Endodermal cell (in vitro differentiated cells): ENCODE measurements at regions not wholly inside any gene's neighbourhood (a gene's known extent, or its start where the extent isn't known, plus 50 kb on each side); places are given as distances from the start of the nearest gene placed in this dataset.

Experiments
- DNase-seq: peaks from one replicate; pipeline ENCODE4 v3.0.0-alpha.2; 2017
- H3K27ac ChIP-seq: 2 replicates; pipeline ENCODE4 v1.5.1; 2013; ENCODE audit warnings: mild to moderate bottlenecking, low read depth, low read length, moderate library complexity
- H3K27me3 ChIP-seq: 2 replicates; pipeline ENCODE4 v1.6.1; 2013; ENCODE audit warnings: mild to moderate bottlenecking, low read length, moderate library complexity; ENCODE audit not compliant: insufficient read depth, control insufficient read depth, poor library complexity, severe bottlenecking
- H3K36me3 ChIP-seq: 2 replicates; pipeline ENCODE4 v1.7.0; 2013; ENCODE audit warnings: mild to moderate bottlenecking, low read length, moderate library complexity; ENCODE audit not compliant: control insufficient read depth, insufficient read depth
- H3K4me1 ChIP-seq: one replicate; pipeline ENCODE4 v1.7.0; 2013; ENCODE audit warnings: low read length; ENCODE audit not compliant: control insufficient read depth, insufficient read depth
- H3K4me3 ChIP-seq: 2 replicates; pipeline ENCODE4 v1.5.1; 2013; ENCODE audit warnings: mild to moderate bottlenecking, low read length, moderate library complexity
- H3K9ac ChIP-seq: 2 replicates; pipeline ENCODE4 v1.6.1; 2013; ENCODE audit warnings: mild to moderate bottlenecking, low read length, moderate library complexity; ENCODE audit not compliant: poor library complexity, severe bottlenecking; ENCODE audit errors: extremely low read depth
- H3K9me3 ChIP-seq: 2 replicates; pipeline ENCODE4 v1.6.1; 2013; ENCODE audit warnings: mild to moderate bottlenecking, low read length, moderate library complexity; ENCODE audit not compliant: control insufficient read depth
- H3K27ac Mint-ChIP-seq: 2 replicates; pipeline ENCODE4 v1.8.0; 2020; ENCODE audit warnings: mixed read lengths
- H3K27me3 Mint-ChIP-seq: 2 replicates; pipeline ENCODE4 v1.8.0; 2021; ENCODE audit warnings: mild to moderate bottlenecking, mixed read lengths; ENCODE audit not compliant: insufficient read depth
- H3K36me3 Mint-ChIP-seq: 2 replicates; pipeline ENCODE4 v1.8.0; 2020; ENCODE audit warnings: low read depth, mixed read lengths
- H3K4me1 Mint-ChIP-seq: 2 replicates; pipeline ENCODE4 v1.8.0; 2020; ENCODE audit warnings: mixed read lengths
- H3K4me3 Mint-ChIP-seq: 2 replicates; pipeline ENCODE4 v1.8.0; 2020; ENCODE audit warnings: mild to moderate bottlenecking, moderate library complexity, mixed read lengths
- H3K9me3 Mint-ChIP-seq: 2 replicates; pipeline ENCODE4 v1.8.0; 2020; ENCODE audit warnings: mild to moderate bottlenecking, mixed read lengths
- WGBS, 2 experiments: methylation state at CpG; one replicate each; pipeline versions ENCODE4 v1.1.5 to v1.1.7; 2013; ENCODE audit warnings: missing lambda C conversion rate in 2 of 2, mixed read lengths in 1 of 2; ENCODE audit not compliant: insufficient coverage in 1 of 2, insufficient read length in 1 of 2; 5-methylcytosine and 5-hydroxymethylcytosine counted together
- TF ChIP-seq, protein P1 (sequence below): fragments of 200-600 bp; sonication (generic); conservative IDR thresholded peaks from 2 replicates; pipeline ENCODE4 v1.5.0; 2021; ENCODE audit warnings: antibody characterized with exemption, mild to moderate bottlenecking

DNA sequence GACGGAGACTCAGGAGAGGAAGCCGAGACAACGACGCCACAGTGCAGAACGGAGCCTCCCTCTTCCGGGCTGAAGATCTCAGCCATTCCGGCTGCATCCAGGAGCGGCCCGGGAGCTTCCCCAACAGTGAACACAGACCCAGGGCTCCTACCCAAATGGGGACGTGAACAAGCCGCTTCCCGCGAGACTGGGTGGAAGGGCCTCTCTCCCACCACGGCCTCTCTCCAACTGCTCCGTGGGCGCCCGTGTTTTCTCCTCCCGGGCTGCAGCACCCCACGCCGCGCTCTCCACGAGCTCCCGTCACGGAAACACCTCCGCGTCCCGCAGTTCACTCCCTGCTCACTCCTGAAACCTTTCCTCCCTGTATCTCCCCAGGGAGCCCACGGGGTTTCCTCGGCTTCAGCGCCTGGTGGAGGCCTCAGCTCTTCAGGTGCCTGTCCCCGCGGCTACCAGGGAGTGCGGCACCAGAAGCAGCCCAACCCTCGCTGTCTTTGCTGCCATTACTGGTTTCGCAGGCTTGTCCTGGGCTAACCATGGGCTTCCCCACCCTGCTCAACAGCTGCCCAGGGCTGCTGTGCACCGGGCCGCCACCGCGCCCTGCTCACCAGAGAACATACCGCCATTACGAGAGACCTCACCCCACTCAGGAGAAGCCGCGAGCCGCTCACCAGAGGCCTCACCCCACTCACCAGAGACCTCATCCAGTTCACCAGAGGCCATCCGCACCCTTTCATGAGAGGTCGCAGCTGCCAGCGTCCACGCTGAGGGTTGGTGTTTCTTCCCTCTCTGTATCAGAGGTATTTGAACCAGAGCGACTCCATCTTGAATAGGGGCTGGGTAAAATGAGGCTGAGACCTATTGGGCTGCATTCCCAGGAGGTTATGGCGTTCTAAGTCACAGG is 922.8 kb downstream of the QKI start:
- Mint-ChIP-seq H3K9me3 (peaks cover 23% of the 10 kb centered on the region), H3K27ac (no peak overlapping the region), H3K4me3 (no peak overlapping the region), H3K36me3 (peaks cover 2% of the 10 kb centered on the region), H3K4me1 (peaks cover 5% of the 10 kb centered on the region), H3K27me3 (peaks cover 3% of the 10 kb centered on the region)
- 95 to 98% methylated on average over 22 to 50 of the region's 50 CpGs for WGBS, 2 experiments
- Histone ChIP-seq H3K9ac (no peak overlapping the region), H3K27me3 (no peaks in the 10 kb centered on the region), H3K36me3 (no peaks in the 10 kb centered on the region), H3K27ac (no peak overlapping the region), H3K4me1 (peaks cover 3% of the 10 kb centered on the region), H3K9me3 (no peaks in the 10 kb centered on the region), H3K4me3 (no peak overlapping the region)
- DNase-seq = no peak
- TF ChIP-seq, protein P1, sequence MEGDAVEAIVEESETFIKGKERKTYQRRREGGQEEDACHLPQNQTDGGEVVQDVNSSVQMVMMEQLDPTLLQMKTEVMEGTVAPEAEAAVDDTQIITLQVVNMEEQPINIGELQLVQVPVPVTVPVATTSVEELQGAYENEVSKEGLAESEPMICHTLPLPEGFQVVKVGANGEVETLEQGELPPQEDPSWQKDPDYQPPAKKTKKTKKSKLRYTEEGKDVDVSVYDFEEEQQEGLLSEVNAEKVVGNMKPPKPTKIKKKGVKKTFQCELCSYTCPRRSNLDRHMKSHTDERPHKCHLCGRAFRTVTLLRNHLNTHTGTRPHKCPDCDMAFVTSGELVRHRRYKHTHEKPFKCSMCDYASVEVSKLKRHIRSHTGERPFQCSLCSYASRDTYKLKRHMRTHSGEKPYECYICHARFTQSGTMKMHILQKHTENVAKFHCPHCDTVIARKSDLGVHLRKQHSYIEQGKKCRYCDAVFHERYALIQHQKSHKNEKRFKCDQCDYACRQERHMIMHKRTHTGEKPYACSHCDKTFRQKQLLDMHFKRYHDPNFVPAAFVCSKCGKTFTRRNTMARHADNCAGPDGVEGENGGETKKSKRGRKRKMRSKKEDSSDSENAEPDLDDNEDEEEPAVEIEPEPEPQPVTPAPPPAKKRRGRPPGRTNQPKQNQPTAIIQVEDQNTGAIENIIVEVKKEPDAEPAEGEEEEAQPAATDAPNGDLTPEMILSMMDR = no peak

DNA sequence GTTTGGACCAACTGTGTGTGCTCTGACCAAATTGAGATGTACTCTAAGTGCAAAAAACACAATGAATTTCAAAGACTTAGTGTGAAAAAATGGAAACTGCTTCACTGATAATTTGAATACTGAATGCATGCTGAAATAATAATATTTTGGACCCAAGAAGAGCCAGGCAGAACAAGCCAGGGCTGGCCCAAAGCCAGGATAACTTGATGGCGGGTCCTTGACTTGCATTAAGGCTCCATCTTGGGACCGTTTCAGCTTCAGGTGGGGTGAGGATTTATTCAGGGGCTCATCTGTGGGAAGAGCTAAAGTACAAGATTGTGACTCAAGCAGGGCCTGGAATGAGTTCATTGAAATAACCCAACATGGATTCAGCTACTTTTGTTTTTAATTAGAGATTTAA is 921.9 kb downstream of the QKI start:
- H3K4me1 Mint-ChIP-seq = peaks cover 5% of the 10 kb centered on the region
- Histone ChIP-seq H3K27me3 (no peaks in the 10 kb centered on the region), H3K27ac (no peak overlapping the region), H3K36me3 (no peaks in the 10 kb centered on the region), H3K9ac (no peak overlapping the region), H3K4me3 (no peak overlapping the region), H3K9me3 (no peaks in the 10 kb centered on the region), H3K4me1 (peaks cover 3% of the 10 kb centered on the region)
- peaks cover 3% of the 10 kb centered on the region for H3K27me3 Mint-ChIP-seq
- peaks cover 23% of the 10 kb centered on the region for H3K9me3 Mint-ChIP-seq
- H3K36me3 Mint-ChIP-seq = peaks cover 2% of the 10 kb centered on the region
- no peak overlapping the region for H3K4me3 Mint-ChIP-seq
- H3K27ac Mint-ChIP-seq = no peak overlapping the region
- 92 to 100% methylated on average over 1 to 2 of the region's 2 CpGs for WGBS, 2 experiments
- DNase-seq = no peak
- TF ChIP-seq, protein P1 = no peak

DNA sequence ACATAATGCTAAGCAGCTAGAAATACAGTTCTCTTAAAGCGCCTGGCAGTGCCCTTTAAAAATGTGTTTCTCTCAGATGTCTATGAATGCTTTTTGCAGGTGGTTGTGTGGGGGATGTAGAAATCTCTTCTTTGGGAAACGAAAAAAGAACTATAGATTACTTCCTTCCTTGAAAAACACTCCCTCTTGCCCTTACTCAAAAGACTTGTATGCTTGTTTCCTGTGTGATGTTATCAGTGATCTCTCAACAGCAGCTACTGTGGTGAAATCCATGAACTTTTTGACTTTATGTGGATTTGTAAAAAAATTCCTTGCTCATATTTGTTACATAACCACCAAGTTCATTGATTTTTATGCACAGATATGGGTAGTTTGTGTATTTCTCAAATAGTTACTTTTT is 916.5 kb downstream of the QKI start:
- 95% methylated on average over 1 of the region's 2 CpGs; no CpG with 5 or more reads in 1 of the 2 experiments for WGBS, 2 experiments
- H3K27me3 ChIP-seq = no peaks in the 10 kb centered on the region
- no peaks in the 10 kb centered on the region for H3K4me1 Mint-ChIP-seq
- no peak overlapping the region for H3K27ac ChIP-seq
- H3K9ac ChIP-seq = no peak overlapping the region
- H3K9me3 ChIP-seq = no peaks in the 10 kb centered on the region
- H3K4me3 ChIP-seq = no peak overlapping the region
- no peaks in the 10 kb centered on the region for H3K27me3 Mint-ChIP-seq
- DNase-seq = no peak
- H3K36me3 Mint-ChIP-seq = no peaks in the 10 kb centered on the region
- H3K4me1 ChIP-seq = no peaks in the 10 kb centered on the region
- H3K9me3 Mint-ChIP-seq = no peaks in the 10 kb centered on the region
- H3K4me3 Mint-ChIP-seq = no peak overlapping the region
- TF ChIP-seq, protein P1 = no peak
- no peak overlapping the region for H3K27ac Mint-ChIP-seq
- no peaks in the 10 kb centered on the region for H3K36me3 ChIP-seq
